NCI-H187 (cell line): ENCODE measurements at regions not wholly inside any gene's neighbourhood (a gene's known extent, or its start where the extent isn't known, plus 50 kb on each side); places are given as distances from the start of the nearest gene placed in this dataset.

Source experiments
- DNase-seq, 2 experiments: peaks; one replicate each; lab custom pipeline; 2025; lab: John Stamatoyannopoulos, UW

- no peak for DNase-seq
Measured at GRCh38 chr5:89988998-89989655, 420.4 kb downstream of the CETN3 start.

DNA sequence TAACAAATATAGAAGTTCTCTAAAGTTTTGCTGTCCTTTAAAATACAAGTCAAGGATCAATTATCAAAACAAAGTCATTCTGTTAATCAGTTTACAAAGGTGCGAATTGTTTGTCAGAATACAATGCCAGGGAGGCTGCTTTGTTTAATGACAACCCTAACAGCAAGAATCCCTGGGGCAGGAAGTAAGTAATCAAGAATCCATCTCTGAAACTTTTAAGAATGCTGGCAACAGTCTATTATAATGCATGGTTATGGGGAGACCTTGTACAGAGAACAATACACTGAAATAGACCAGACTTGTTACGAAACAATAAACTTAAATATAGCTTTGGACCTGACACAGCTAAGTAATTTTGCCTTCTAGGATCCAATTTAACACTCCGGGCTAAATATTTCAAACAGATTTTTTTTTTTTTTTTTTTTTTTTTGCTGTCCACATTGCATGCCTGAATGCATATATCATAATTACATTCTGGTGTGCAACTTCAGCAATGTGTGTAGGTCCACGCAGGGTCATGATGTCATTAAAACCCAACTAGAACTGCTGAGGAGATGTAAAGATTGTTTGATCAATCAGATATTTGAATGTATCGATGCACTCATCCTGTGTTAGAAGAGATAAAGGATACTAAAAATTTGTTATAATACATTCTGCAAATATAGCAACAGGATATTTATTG, 421.3 kb downstream of the CETN3 start:
- DNase-seq = no peak

GRCh38 chr5:89983216-89983615, 426.3 kb downstream of the CETN3 start:
- DNase-seq = no peak

GRCh38 chr5:89981878-89982773, 427.4 kb downstream of the CETN3 start:
- no peak for DNase-seq

DNA sequence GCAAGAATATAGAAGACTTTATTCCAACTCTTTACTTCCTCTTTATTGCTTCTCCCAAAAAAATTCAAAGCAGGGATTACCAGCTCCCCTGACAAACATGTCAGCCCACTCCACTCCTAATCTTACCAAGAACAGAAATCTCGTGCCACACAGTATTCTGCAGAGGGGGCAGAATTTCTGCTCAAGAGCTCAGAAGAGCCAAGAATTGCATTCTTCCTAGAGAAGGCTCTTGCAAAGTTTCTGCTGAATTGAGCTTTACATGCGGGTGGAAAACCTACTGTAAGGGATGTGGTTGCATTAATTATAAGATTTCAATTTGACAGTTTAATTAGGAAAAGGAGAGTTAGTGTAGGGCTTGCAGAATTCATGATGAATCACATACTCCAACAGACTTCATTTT, 428.5 kb downstream of the CETN3 start:
- DNase-seq = no peak

DNA sequence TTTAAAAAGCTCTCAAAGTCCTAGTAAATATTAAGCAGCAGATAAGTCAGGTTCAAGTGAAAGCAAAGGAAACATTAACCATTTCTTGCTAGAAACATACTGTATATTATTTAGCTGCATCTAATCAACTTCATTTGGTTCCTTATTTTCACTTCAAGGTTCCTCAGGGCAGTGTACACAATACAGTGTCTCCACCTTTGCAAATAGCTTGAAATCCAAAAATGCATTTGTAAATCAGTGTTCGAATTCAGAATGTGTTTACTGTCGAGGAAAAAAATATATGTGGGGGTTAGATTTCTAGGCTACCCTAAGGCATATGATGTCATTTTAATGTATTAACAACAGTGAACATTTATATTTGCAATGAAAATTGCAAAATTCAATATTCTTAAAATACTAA, 436.0 kb downstream of the CETN3 start:
- no peak for DNase-seq

DNA sequence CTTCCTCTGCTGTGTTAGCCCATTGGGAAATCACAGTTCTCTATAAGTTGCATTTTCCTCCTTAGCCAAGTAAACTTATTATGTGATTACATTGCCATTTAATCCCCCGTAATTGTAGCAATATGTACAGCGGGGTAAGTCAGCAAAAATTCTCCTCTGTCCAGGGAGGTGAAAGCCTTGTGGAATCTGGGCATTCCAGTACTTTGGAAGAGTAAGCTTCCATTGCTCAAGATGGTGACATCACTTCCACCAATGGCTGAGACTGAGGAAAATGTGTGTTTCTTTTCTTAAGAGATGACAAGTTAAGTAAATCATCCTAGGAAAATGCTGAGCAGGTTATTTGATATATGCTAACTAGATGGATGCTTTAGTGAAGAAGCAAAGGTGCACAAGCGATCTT, 436.7 kb downstream of the CETN3 start:
- DNase-seq = no peak

GRCh38 chr5:89968958-89969381, 440.6 kb downstream of the CETN3 start:
- DNase-seq = no peak

DNA sequence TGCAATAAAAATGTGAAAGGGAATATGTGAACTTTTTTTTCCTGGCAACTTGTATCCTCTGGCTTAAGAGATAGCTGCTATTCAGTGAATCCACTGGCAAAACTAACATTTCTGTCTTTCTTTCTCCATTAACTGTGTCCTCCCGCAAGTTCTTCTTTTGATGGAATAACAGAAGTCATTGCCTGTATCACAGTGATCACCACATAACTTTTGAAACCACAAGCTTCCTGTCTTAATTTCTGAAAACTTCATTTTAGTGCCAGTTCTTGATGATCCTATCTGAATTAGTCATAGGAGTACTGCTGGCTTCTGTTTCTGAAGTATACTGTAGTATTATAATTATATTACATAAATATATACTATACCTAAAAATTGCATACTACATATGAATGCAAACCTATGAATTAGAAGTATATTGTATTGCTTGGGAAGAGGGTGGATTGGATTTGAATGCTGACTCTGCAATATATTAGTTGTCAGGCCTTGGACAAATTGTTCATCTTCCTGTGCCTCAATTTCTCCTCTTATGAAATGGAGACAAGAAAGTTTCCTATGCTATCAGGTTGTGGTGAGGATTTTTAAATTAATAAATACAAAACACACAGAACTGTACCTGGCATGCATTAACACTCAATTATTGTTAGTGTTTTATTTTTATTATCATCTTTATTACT, 441.6 kb downstream of the CETN3 start:
- no peak for DNase-seq

DNA sequence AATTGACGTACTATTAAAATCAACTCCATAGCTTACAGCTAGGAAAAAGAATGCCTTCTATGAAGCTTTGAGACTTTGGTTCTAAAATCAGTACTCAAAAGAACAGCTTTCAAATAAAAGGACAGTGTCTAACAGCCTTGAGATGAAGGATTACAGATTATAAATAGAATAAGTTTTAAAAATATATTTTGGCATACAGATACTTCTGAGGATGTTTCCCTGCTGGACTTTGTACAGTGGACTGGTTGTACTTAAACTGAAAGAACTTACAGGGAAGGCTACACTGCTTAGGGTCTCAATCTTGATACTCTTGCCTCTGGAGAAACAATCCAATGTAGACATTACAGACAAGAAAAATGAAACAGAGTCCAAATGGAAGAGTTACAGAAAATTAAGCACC, 452.7 kb downstream of the CETN3 start:
- no peak for DNase-seq

DNA sequence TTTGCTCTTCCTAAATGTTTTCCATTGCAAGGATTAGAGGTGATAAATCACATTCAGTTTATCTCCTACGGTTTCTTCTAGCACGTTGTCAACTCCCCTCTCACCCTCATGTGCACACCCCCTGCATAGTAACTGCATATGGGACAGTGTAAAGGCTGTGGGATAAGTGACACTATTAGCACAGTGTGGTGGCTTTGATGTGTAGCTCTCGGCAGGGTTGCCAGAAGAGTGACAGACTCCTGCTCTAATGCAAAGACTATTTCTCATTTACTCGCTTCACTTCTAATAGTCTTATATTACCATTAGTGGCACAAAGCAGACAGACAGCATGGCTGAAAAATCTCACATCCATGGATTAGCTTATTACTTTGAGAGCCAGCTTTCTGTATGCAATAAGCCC, 454.6 kb downstream of the CETN3 start:
- DNase-seq = no peak

GRCh38 chr5:89951876-89952275, 457.7 kb downstream of the CETN3 start:
- DNase-seq = no peak

DNA sequence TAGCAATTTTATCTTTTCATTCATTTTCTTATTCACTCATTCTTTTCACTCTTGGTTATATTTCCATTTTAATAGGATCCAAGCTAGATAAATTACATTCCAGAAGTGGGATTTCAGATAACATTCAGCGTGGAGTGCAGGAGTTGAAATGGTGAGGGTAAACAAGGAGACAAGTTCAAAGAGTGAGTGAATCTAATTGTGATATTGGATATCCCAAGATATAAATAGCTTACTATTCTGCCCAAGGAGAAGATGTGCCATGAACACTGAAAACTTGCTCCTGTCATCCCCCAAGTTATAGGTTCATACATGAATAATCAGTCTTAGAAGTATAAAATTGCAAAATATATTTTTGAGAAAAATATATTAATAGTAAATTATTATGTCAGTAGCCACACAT, 459.3 kb downstream of the CETN3 start:
- no peak for DNase-seq

- DNase-seq = no peak
Measured at GRCh38 chr5:89948977-89949376, 460.6 kb downstream of the CETN3 start.

- no peak for DNase-seq
Measured at GRCh38 chr5:89946916-89947315, 462.6 kb downstream of the CETN3 start.

GRCh38 chr5:89946508-89946907, 463.0 kb downstream of the CETN3 start:
- no peak for DNase-seq

GRCh38 chr5:89942171-89942570, 467.4 kb downstream of the CETN3 start:
- no peak for DNase-seq

- DNase-seq = no peak
Measured at GRCh38 chr5:89936576-89936975, 473.0 kb downstream of the CETN3 start.

- DNase-seq = no peak
Measured at GRCh38 chr5:89934069-89934468, 475.5 kb downstream of the CETN3 start.

- no peak for DNase-seq
Measured at GRCh38 chr5:89932771-89933181, 476.8 kb downstream of the CETN3 start.

- DNase-seq = no peak
Measured at GRCh38 chr5:89930591-89931392, 478.8 kb downstream of the CETN3 start.
